WTC11 (cell line): ENCODE measurements at regions not wholly inside any gene's neighbourhood (a gene's known extent, or its start where the extent isn't known, plus 50 kb on each side); places are given as distances from the start of the nearest gene placed in this dataset.
A peak's percentile ranks its signal among the peaks of the same experiment; 100 is the strongest.

ENCODE experiments used
- ATAC-seq: fragments of 200-7000 bp; cut with Tn5 transposase; 2 replicates; pipeline ENCODE4 v1.10.0; 2021; ENCODE audit warnings: mild to moderate bottlenecking, moderate library complexity
- CTCF ChIA-PET: fragments of 300-600 bp; sonication (Branson Sonifier 250); formaldehyde crosslinking; loops from one replicate; lab custom pipeline; 2021; ENCODE audit warnings: antibody characterized with exemption; lab: Charles Lee
- POLR2A ChIA-PET: fragments of 350-600 bp; sonication (Branson Sonifier 250); formaldehyde crosslinking; loops from one replicate; lab custom pipeline; 2021; ENCODE audit warnings: antibody characterized with exemption; lab: Charles Lee
- DNase-seq: peaks from one replicate; pipeline ENCODE4 v3.0.0; 2021; ENCODE audit warnings: low spot score
- H3K27ac Mint-ChIP-seq: 2 replicates; pipeline ENCODE4 v1.8.0; 2021; ENCODE audit warnings: mixed read lengths
- H3K27me3 Mint-ChIP-seq: 2 replicates; pipeline ENCODE4 v1.8.0; 2021; ENCODE audit warnings: low read depth, mild to moderate bottlenecking, moderate library complexity, mixed read lengths
- H3K36me3 Mint-ChIP-seq: 2 replicates; pipeline ENCODE4 v1.8.0; 2021; ENCODE audit warnings: mixed read lengths
- H3K4me1 Mint-ChIP-seq: 2 replicates; pipeline ENCODE4 v1.8.0; 2022; ENCODE audit warnings: mixed read lengths
- H3K4me3 Mint-ChIP-seq: 2 replicates; pipeline ENCODE4 v1.8.0; 2021; ENCODE audit warnings: mild to moderate bottlenecking, moderate library complexity, mixed read lengths
- H3K9me3 Mint-ChIP-seq: 2 replicates; pipeline ENCODE4 v1.8.0; 2021; ENCODE audit warnings: mixed read lengths
- CREB1 ChIP-seq: sonication (generic); formaldehyde crosslinking; IDR thresholded peaks from 2 replicates; pipeline ENCODE4 v1.8.0; 2023; ENCODE audit warnings: mild to moderate bottlenecking, missing genetic modification reagents
- E2F4 ChIP-seq: sonication (generic); formaldehyde crosslinking; IDR thresholded peaks from 2 replicates; pipeline ENCODE4 v1.8.1; 2022; ENCODE audit warnings: low read depth, mild to moderate bottlenecking, moderate library complexity, missing genetic modification reagents, borderline replicate concordance
- FOXK1 ChIP-seq: sonication (generic); formaldehyde crosslinking; IDR thresholded peaks from 2 replicates; pipeline ENCODE4 v1.8.0; 2022; ENCODE audit warnings: mild to moderate bottlenecking, moderate library complexity, missing genetic modification reagents
- GABPB1 ChIP-seq: sonication (generic); formaldehyde crosslinking; IDR thresholded peaks from 2 replicates; pipeline ENCODE4 v1.8.1; 2023; ENCODE audit warnings: mild to moderate bottlenecking, missing genetic modification reagents
- JUN ChIP-seq: sonication (generic); formaldehyde crosslinking; IDR thresholded peaks from 2 replicates; pipeline ENCODE4 v1.8.0; 2023; ENCODE audit warnings: mild to moderate bottlenecking, missing genetic modification reagents
- NFYB ChIP-seq: sonication (generic); formaldehyde crosslinking; conservative IDR thresholded peaks from 2 replicates; pipeline ENCODE4 v1.8.0; 2022; ENCODE audit warnings: low read depth, missing genetic modification reagents
- NR2C2 ChIP-seq: sonication (generic); formaldehyde crosslinking; IDR thresholded peaks from 2 replicates; pipeline ENCODE4 v1.8.0; 2022; ENCODE audit warnings: mild to moderate bottlenecking, missing genetic modification reagents
- RELA ChIP-seq: sonication (generic); formaldehyde crosslinking; IDR thresholded peaks from 2 replicates; pipeline ENCODE4 v1.8.1; 2022; ENCODE audit warnings: missing genetic modification reagents, mild to moderate bottlenecking, borderline replicate concordance
- RORB ChIP-seq: fragments of 250-450 bp; sonication (Bioruptor Pico); IDR thresholded peaks from 2 replicates; pipeline ENCODE4 v1.9.0; 2021; ENCODE audit warnings: mild to moderate bottlenecking
- SP1 ChIP-seq: sonication (generic); formaldehyde crosslinking; conservative IDR thresholded peaks from 2 replicates; pipeline ENCODE4 v1.8.1; 2022; ENCODE audit warnings: missing genetic modification reagents
- TCF7 ChIP-seq: sonication (generic); formaldehyde crosslinking; IDR thresholded peaks from 2 replicates; pipeline ENCODE4 v1.8.0; 2022; ENCODE audit warnings: mild to moderate bottlenecking, low read depth, missing genetic modification reagents, moderate library complexity
- TEAD1 ChIP-seq: sonication (generic); formaldehyde crosslinking; IDR thresholded peaks from 2 replicates; pipeline ENCODE4 v1.8.0; 2022; ENCODE audit warnings: mild to moderate bottlenecking, missing genetic modification reagents
- ZNF138 ChIP-seq: sonication (generic); formaldehyde crosslinking; conservative IDR thresholded peaks from 2 replicates; pipeline ENCODE4 v1.8.1; 2022; ENCODE audit warnings: mild to moderate bottlenecking, moderate library complexity, missing genetic modification reagents
- ZNF532 ChIP-seq: fragments of 250-450 bp; sonication (Bioruptor Pico); IDR thresholded peaks from 2 replicates; pipeline ENCODE4 v1.9.0; 2021; ENCODE audit warnings: mild to moderate bottlenecking, borderline replicate concordance
- TF ChIP-seq, protein P1 (sequence below): sonication (generic); formaldehyde crosslinking; IDR thresholded peaks from 2 replicates; pipeline ENCODE4 v1.8.1; 2023; ENCODE audit warnings: mild to moderate bottlenecking, missing genetic modification reagents
- TF ChIP-seq, protein P2 (sequence below): sonication (generic); formaldehyde crosslinking; IDR thresholded peaks from 2 replicates; pipeline ENCODE4 v1.8.1; 2023; ENCODE audit warnings: mild to moderate bottlenecking, missing genetic modification reagents, moderate library complexity
- TF ChIP-seq, protein P3 (sequence below): fragments of 250-450 bp; sonication (Bioruptor Pico); IDR thresholded peaks from 2 replicates; pipeline ENCODE4 v1.8.0; 2021; ENCODE audit warnings: mild to moderate bottlenecking

DNA sequence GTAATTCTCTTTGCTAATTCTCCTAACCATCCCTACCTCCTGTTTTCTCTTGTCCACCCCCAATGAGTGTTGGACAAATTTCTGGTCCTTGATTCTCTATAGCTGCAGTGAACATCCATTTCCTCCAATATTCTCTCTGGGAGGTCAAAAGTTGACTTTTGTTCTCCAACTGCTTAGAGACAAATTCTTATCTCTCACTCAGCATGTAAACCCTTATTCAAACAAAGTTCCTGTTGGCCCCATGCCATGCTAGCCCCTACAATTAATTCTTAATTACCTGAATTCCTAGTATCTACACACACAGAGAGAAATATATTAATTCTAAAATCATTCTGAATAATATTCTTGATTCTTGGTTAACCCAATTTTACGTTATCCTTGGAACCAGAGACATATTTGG, 472.9 kb upstream of the ACTBL2 start (continued):
- no peak for TF ChIP-seq CREB1 (CRISPR knock-in tag)
- TF ChIP-seq ZNF532 (CRISPR knock-in tag) = no peak

DNA sequence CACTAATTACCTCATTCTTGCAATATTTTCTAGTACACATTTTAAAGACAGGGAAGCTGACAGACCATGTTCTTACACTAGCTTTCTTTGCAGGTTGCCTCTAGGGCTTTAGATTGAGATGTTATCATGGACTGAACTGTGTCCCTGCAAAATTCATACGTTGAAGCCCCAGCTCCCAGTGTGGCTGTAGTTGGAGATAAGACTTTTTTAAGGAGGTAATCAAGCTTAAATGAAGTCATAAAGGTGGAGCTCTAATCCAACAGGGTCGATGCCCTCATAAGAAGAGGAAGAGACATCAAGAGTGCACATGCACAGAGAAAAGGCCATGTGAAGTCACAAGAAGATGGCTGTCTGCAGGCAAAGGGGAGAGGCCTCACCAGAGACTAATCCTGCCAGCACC, 471.2 kb upstream of the ACTBL2 start:
- Mint-ChIP-seq H3K27me3 (no peaks in the 10 kb centered on the region), H3K36me3 (no peaks in the 10 kb centered on the region), H3K4me1 (peaks cover 6% of the 10 kb centered on the region; the same call in 1 of the 2 replicates), H3K9me3 (peaks cover 6% of the 10 kb centered on the region; the same call in 1 of the 2 replicates), H3K4me3 (no peak overlapping the region), H3K27ac (no peak overlapping the region)
- ChIA-PET CTCF (no interaction called here), POLR2A (no interaction called here)
- DNase-seq (no peak), ATAC-seq (no peak)
- TF ChIP-seq, protein P1, sequence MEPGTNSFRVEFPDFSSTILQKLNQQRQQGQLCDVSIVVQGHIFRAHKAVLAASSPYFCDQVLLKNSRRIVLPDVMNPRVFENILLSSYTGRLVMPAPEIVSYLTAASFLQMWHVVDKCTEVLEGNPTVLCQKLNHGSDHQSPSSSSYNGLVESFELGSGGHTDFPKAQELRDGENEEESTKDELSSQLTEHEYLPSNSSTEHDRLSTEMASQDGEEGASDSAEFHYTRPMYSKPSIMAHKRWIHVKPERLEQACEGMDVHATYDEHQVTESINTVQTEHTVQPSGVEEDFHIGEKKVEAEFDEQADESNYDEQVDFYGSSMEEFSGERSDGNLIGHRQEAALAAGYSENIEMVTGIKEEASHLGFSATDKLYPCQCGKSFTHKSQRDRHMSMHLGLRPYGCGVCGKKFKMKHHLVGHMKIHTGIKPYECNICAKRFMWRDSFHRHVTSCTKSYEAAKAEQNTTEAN (CRISPR knock-in tag) = no peak
- TF ChIP-seq JUN (CRISPR knock-in tag) (no peak), RELA (CRISPR knock-in tag) (no peak), E2F4 (CRISPR knock-in tag) (no peak), ZNF138 (no peak), RORB (no peak), FOXK1 (no peak), NR2C2 (CRISPR knock-in tag) (no peak), SP1 (CRISPR knock-in tag) (no peak)
- TF ChIP-seq, protein P2, sequence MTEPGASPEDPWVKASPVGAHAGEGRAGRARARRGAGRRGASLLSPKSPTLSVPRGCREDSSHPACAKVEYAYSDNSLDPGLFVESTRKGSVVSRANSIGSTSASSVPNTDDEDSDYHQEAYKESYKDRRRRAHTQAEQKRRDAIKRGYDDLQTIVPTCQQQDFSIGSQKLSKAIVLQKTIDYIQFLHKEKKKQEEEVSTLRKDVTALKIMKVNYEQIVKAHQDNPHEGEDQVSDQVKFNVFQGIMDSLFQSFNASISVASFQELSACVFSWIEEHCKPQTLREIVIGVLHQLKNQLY = no peak
- TF ChIP-seq, protein P3, sequence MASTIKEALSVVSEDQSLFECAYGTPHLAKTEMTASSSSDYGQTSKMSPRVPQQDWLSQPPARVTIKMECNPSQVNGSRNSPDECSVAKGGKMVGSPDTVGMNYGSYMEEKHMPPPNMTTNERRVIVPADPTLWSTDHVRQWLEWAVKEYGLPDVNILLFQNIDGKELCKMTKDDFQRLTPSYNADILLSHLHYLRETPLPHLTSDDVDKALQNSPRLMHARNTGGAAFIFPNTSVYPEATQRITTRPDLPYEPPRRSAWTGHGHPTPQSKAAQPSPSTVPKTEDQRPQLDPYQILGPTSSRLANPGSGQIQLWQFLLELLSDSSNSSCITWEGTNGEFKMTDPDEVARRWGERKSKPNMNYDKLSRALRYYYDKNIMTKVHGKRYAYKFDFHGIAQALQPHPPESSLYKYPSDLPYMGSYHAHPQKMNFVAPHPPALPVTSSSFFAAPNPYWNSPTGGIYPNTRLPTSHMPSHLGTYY = no peak

- Mint-ChIP-seq H3K9me3 (peaks cover 6% of the 10 kb centered on the region; the same call in 1 of the 2 replicates), H3K4me1 (peaks cover 6% of the 10 kb centered on the region; the same call in 1 of the 2 replicates), H3K27ac (no peak overlapping the region), H3K4me3 (no peak overlapping the region), H3K27me3 (no peaks in the 10 kb centered on the region), H3K36me3 (no peaks in the 10 kb centered on the region)
- CTCF ChIA-PET = interaction anchor here (0.6 kb wide), 1 partner anchor 110 kb away, joined by 3 read pairs; no protein-coding TSS in a partner anchor
- DNase-seq = no peak
- ATAC-seq = peak; percentile 64
- POLR2A ChIA-PET = no interaction called here
- TF ChIP-seq TCF7 (CRISPR knock-in tag) (no peak), NFYB (CRISPR knock-in tag) (no peak), GABPB1 (CRISPR knock-in tag) (no peak), ZNF138 (no peak), TEAD1 (CRISPR knock-in tag) (no peak)
Observed at GRCh38 chr5:57950616-57951228, 468.1 kb upstream of the ACTBL2 start.
